Caco-2 (cell line): ENCODE measurements at regions not wholly inside any gene's neighbourhood (a gene's known extent, or its start where the extent isn't known, plus 50 kb on each side); places are given as distances from the start of the nearest gene placed in this dataset.

Source experiments
- BruUV-seq: library from RNA; stranded (reverse); fragments of 400-500 nt; replicated peaks from 2 replicates; lab custom pipeline; 2021; lab: Mats Ljungman, UMichigan
- CTCF ChIA-PET: fragments of 300-600 bp; sonication (Branson Sonifier 250); formaldehyde crosslinking; loops from one replicate; lab custom pipeline; 2022; ENCODE audit warnings: antibody characterized with exemption; lab: Charles Lee
- POLR2A ChIA-PET: fragments of 300-600 bp; sonication (Branson Sonifier 250); formaldehyde crosslinking; loops from one replicate; lab custom pipeline; 2022; ENCODE audit warnings: antibody characterized with exemption; lab: Charles Lee
- DNase-seq, 2 experiments: peaks; one replicate each; pipeline versions ENCODE4 v3.0.0 to v3.0.0-alpha.2; 2020 to 2022
- H3K27me3 ChIP-seq: replicated peaks from 2 replicates; pipeline ENCODE4 v1.6.0; 2011; ENCODE audit warnings: low read length; ENCODE audit not compliant: control insufficient read depth, insufficient read depth
- H3K36me3 ChIP-seq: 2 replicates; pipeline ENCODE4 v1.5.1; 2011; ENCODE audit warnings: low read length; ENCODE audit not compliant: control insufficient read depth, insufficient read depth
- H3K4me1 ChIP-seq: fragments of 250-450 bp; sonication (Bioruptor Pico); 2 replicates; pipeline ENCODE4 v1.5.1; 2020; ENCODE audit warnings: mild to moderate bottlenecking
- H3K4me3 ChIP-seq: 2 replicates; pipeline ENCODE4 v1.5.1; 2011; ENCODE audit warnings: low read depth, mild to moderate bottlenecking, control low read depth, low read length
- H3K9me3 ChIP-seq: fragments of 250-450 bp; sonication (Bioruptor Pico); 2 replicates; pipeline ENCODE4 v1.5.1; 2020; ENCODE audit warnings: mild to moderate bottlenecking, moderate library complexity
- H3K27ac Mint-ChIP-seq: one replicate; pipeline ENCODE4 v1.8.0; 2022; ENCODE audit warnings: mixed read lengths; ENCODE audit not compliant: unreplicated experiment
- H3K27me3 Mint-ChIP-seq: one replicate; pipeline ENCODE4 v1.8.0; 2022; ENCODE audit warnings: mixed read lengths; ENCODE audit not compliant: insufficient read depth, unreplicated experiment
- H3K36me3 Mint-ChIP-seq: one replicate; pipeline ENCODE4 v1.8.0; 2022; ENCODE audit warnings: mild to moderate bottlenecking, mixed read lengths; ENCODE audit not compliant: insufficient read depth, unreplicated experiment
- H3K4me1 Mint-ChIP-seq: one replicate; pipeline ENCODE4 v1.8.0; 2022; ENCODE audit warnings: low read depth, mixed read lengths; ENCODE audit not compliant: unreplicated experiment
- H3K4me3 Mint-ChIP-seq: one replicate; pipeline ENCODE4 v1.8.0; 2022; ENCODE audit warnings: mild to moderate bottlenecking, moderate library complexity, mixed read lengths; ENCODE audit not compliant: unreplicated experiment
- H3K9me3 Mint-ChIP-seq: one replicate; pipeline ENCODE4 v1.8.0; 2022; ENCODE audit warnings: mixed read lengths; ENCODE audit not compliant: unreplicated experiment
- CTCF ChIP-seq, 2 experiments: fragments of 200-600 bp in 1 of 2; IDR thresholded peaks; 1 replicate in 1 of 2; 2 replicates in 1 of 2; pipeline versions ENCODE4 v1.5.1 to v1.8.0; 2011 to 2022; ENCODE audit warnings: antibody characterized with exemption in 1 of 2, control low read depth in 1 of 2, inconsistent platforms in 1 of 2, low read depth in 1 of 2, low read length in 1 of 2, mild to moderate bottlenecking in 1 of 2, moderate library complexity in 1 of 2; ENCODE audit not compliant: insufficient read depth in 1 of 2, severe bottlenecking in 1 of 2, unreplicated experiment in 1 of 2
- intact Hi-C: fragments of 100-400 bp; cut with micrococcal nuclease; formaldehyde crosslinking; loops from one replicate; pipeline ENCODE4 v1.10.0; 2022; ENCODE audit not compliant: unreplicated experiment

GRCh38 chr1:56291374-56291919, 287.9 kb downstream of the PLPP3 start:
- Mint-ChIP-seq H3K36me3 (no peaks in the 10 kb centered on the region), H3K9me3 (peaks cover 14% of the 10 kb centered on the region), H3K4me1 (peaks cover 15% of the 10 kb centered on the region), H3K27ac (no peak overlapping the region), H3K4me3 (no peak overlapping the region), H3K27me3 (no peaks in the 10 kb centered on the region)
- no peak for DNase-seq
- CTCF ChIA-PET = no interaction called here
- H3K9me3 ChIP-seq = no peaks in the 10 kb centered on the region
- no peak overlapping the region for H3K4me3 ChIP-seq
- no peak for TF ChIP-seq CTCF (IDR thresholded peaks at IDR 0.05; ENCODE audit: insufficient read depth in 1 of 2, low read depth in 1 of 2, low read length in 1 of 2, severe bottlenecking in 1 of 2, unreplicated experiment in 1 of 2)
- H3K27me3 ChIP-seq = no peaks in the 10 kb centered on the region
- peaks cover 21% of the 10 kb centered on the region for H3K4me1 ChIP-seq
- H3K36me3 ChIP-seq = no peaks in the 10 kb centered on the region; the same call in 1 of the 2 replicates
- intact Hi-C loops = no loop called here
- POLR2A ChIA-PET = no interaction called here
- BruUV-seq = no TSS peak

DNA sequence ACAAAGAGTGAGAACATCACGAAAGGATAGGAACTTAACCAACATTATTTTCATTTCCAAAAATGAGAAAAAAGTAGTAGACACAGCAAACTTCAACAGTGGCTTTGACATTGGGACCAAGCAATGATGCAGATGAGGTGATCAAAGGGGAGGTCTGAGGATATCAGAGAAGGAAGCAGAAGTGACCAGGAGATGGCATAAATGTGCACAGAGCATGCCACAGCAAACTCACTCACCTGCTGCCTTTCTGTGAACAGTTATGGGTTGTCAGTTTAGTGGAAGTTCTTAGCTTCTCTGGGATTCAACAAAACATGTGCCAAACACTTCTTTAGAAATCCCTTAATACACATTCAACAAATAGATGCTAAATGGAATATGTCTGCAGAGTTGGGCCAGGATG, 290.1 kb downstream of the PLPP3 start:
- peaks cover 3% of the 10 kb centered on the region for H3K36me3 Mint-ChIP-seq
- H3K9me3 Mint-ChIP-seq = peaks cover 12% of the 10 kb centered on the region
- no peak overlapping the region for H3K27ac Mint-ChIP-seq
- peaks cover 4% of the 10 kb centered on the region for H3K4me1 Mint-ChIP-seq
- H3K4me1 ChIP-seq = peaks cover 27% of the 10 kb centered on the region
- CTCF ChIA-PET = no interaction called here
- no peak overlapping the region for H3K4me3 Mint-ChIP-seq
- H3K4me3 ChIP-seq = no peak overlapping the region
- no peak for TF ChIP-seq CTCF (IDR thresholded peaks at IDR 0.05; ENCODE audit: insufficient read depth in 1 of 2, low read depth in 1 of 2, low read length in 1 of 2, severe bottlenecking in 1 of 2, unreplicated experiment in 1 of 2)
- no peaks in the 10 kb centered on the region; the same call in 1 of the 2 replicates for H3K9me3 ChIP-seq
- BruUV-seq = no TSS peak
- intact Hi-C loops = no loop called here
- no peaks in the 10 kb centered on the region for H3K27me3 ChIP-seq
- H3K36me3 ChIP-seq = no peaks in the 10 kb centered on the region; the same call in 1 of the 2 replicates
- no peaks in the 10 kb centered on the region for H3K27me3 Mint-ChIP-seq
- no peak for DNase-seq
- POLR2A ChIA-PET = no interaction called here

- no TSS peak for BruUV-seq
- no peak overlapping the region for H3K4me3 ChIP-seq
- H3K27me3 ChIP-seq = no peaks in the 10 kb centered on the region
- intact Hi-C loops = no loop called here
- peaks cover 27% of the 10 kb centered on the region for H3K4me1 ChIP-seq
- TF ChIP-seq CTCF (IDR thresholded peaks at IDR 0.05; ENCODE audit: insufficient read depth in 1 of 2, low read depth in 1 of 2, low read length in 1 of 2, severe bottlenecking in 1 of 2, unreplicated experiment in 1 of 2) = no peak
- no peaks in the 10 kb centered on the region for H3K27me3 Mint-ChIP-seq
- no peak overlapping the region for H3K4me3 Mint-ChIP-seq
- peaks cover 8% of the 10 kb centered on the region for H3K9me3 Mint-ChIP-seq
- ChIA-PET POLR2A (no interaction called here), CTCF (no interaction called here)
- DNase-seq = no peak
- peaks cover 5% of the 10 kb centered on the region for H3K36me3 Mint-ChIP-seq
- H3K27ac Mint-ChIP-seq = no peak overlapping the region
- no peaks in the 10 kb centered on the region; the same call in 1 of the 2 replicates for H3K9me3 ChIP-seq
- no peaks in the 10 kb centered on the region for H3K36me3 ChIP-seq
- no peaks in the 10 kb centered on the region for H3K4me1 Mint-ChIP-seq
These were observed 291.6 kb downstream of the PLPP3 start for GRCh38 chr1:56287721-56288120.
